Psoas muscle (tissue), 7 donors: ENCODE measurements at regions not wholly inside any gene's neighbourhood (a gene's known extent, or its start where the extent isn't known, plus 50 kb on each side); places are given as distances from the start of the nearest gene placed in this dataset.

Experiments
- ATAC-seq, 4 donors: fragments of 200-7000 bp; cut with Tn5 transposase; one replicate each; pipeline ENCODE4 v1.9.1; 2020; ENCODE audit warnings: moderate library complexity in 3 of 4, mild to moderate bottlenecking in 2 of 4
- DNase-seq, 2 donors: peaks; one replicate each; pipeline ENCODE4 v3.0.0-alpha.2; 2020
- H3K27ac ChIP-seq: fragments of 200-600 bp; one replicate; pipeline ENCODE4 v1.8.0; 2022
- H3K27me3 ChIP-seq, 3 donors: fragments of 200-600 bp in 1 of 3; one replicate each; pipeline versions ENCODE4 v1.6.1 to v1.8.0; 2013 to 2022; ENCODE audit warnings: low read length in 2 of 3, mild to moderate bottlenecking in 2 of 3, moderate library complexity in 1 of 3; ENCODE audit not compliant: insufficient read depth in 3 of 3
- H3K36me3 ChIP-seq, 2 donors: fragments of 200-600 bp in 1 of 2; one replicate each; pipeline versions ENCODE4 v1.6.1 to v1.8.0; 2013 to 2022; ENCODE audit warnings: low read depth in 1 of 2, mild to moderate bottlenecking in 1 of 2, moderate library complexity in 1 of 2; ENCODE audit not compliant: insufficient read depth in 1 of 2
- H3K4me1 ChIP-seq: fragments of 200-600 bp; one replicate; pipeline ENCODE4 v1.8.0; 2022
- H3K4me3 ChIP-seq: fragments of 200-600 bp; one replicate; pipeline ENCODE4 v1.8.0; 2022; ENCODE audit warnings: mild to moderate bottlenecking
- H3K9me3 ChIP-seq: fragments of 200-600 bp; one replicate; pipeline ENCODE4 v1.8.0; 2022
- CTCF ChIP-seq: fragments of 200-600 bp; IDR thresholded peaks from one replicate; pipeline ENCODE4 v1.8.0; 2022; ENCODE audit warnings: antibody characterized with exemption
- WGBS, 3 donors: extraction: QIAGEN DNeasy Blood & Tissue Kit; methylation state at CpG; one replicate each; pipeline versions ENCODE4 v1.1.6 to v1.1.7; 2013; 5-methylcytosine and 5-hydroxymethylcytosine counted together
- intact Hi-C, 2 donors: fragments of 100-400 bp; cut with DNase I; formaldehyde crosslinking; loops; one replicate each; pipeline versions ENCODE4 v1.11.0 to v1.14.2; 2022
- donor health status: healthy with polysubstance abuse.
- donor health status: DM: no; HTN: no; CAD: no; lungs with moderate emphysema.
- donor health status: Bipolar disorder and iron deficiency.
- donor health status: healthy.
- donor health status: DM: yes; HTN: yes; CAD: no.
- donor health status: DM: no; HTN: no; CAD: no.
- donor health status: DM: yes; HTN: yes; CAD: no.

GRCh38 chr3:69585472-69585871 is 153.8 kb upstream of the MITF start:
- WGBS, 3 donors, result 89 to 99% (median 94%) methylated on average over 1 of the region's 1 CpG
- no peaks in the 10 kb centered on the region for H3K27me3 ChIP-seq
- H3K4me1 ChIP-seq, result no peaks in the 10 kb centered on the region
- ATAC-seq (no peak), DNase-seq (no peak)
- H3K27ac ChIP-seq, result no peak overlapping the region
- H3K4me3 ChIP-seq, result no peak overlapping the region
- H3K9me3 ChIP-seq, result peaks cover 8% of the 10 kb centered on the region
- TF ChIP-seq CTCF, result no peak
- H3K36me3 ChIP-seq, result no peaks in the 10 kb centered on the region
- intact Hi-C loops, result no loop called here

DNA sequence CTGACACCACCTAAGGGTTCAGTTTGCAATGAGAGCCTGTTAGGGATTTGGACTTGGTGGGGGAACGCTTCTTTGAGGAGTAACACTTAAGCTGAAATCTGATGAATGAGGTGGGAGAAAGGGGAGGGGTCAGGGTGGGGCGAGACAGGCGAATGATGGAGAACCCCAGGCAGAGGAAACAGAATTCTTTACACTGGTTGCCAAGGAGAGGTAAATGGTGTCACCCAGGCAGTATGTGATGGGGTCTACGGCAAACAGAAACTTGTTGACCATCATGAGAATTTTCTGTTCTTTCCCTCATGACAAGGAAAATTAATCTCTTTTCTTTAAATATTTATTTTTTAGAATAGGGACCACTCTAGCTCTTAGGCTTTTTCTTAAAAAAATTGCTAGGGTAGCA is 157.2 kb upstream of the MITF start:
- no peak for TF ChIP-seq CTCF
- H3K27me3 ChIP-seq, result peaks cover 0 to 2% (median 0%) of the 10 kb centered on the region in 3 donors
- intact Hi-C loops, result no loop called here
- H3K27ac ChIP-seq, result no peak overlapping the region
- WGBS, 3 donors, result 79 to 82% (median 80%) methylated on average over 4 of the region's 4 CpGs
- H3K36me3 ChIP-seq, result no peaks in the 10 kb centered on the region
- DNase-seq (no peak), ATAC-seq (no peak)
- H3K9me3 ChIP-seq, result peaks cover under 1% of the 10 kb centered on the region
- H3K4me3 ChIP-seq, result no peak overlapping the region
- no peaks in the 10 kb centered on the region for H3K4me1 ChIP-seq

- Histone ChIP-seq H3K27ac (no peak overlapping the region), H3K9me3 (no peaks in the 10 kb centered on the region), H3K36me3 (no peaks in the 10 kb centered on the region), H3K27me3 (peaks cover 0 to 2% (median 0%) of the 10 kb centered on the region in 3 donors), H3K4me1 (no peaks in the 10 kb centered on the region), H3K4me3 (no peak overlapping the region)
- 14 to 17% (median 15%) methylated on average over 8 of the region's 8 CpGs for WGBS, 3 donors
- no peak for TF ChIP-seq CTCF
- ATAC-seq, result no peak
- intact Hi-C loops, result no loop called here
- no peak for DNase-seq
These were observed 159.8 kb upstream of the MITF start for GRCh38 chr3:69579306-69580041.

DNA sequence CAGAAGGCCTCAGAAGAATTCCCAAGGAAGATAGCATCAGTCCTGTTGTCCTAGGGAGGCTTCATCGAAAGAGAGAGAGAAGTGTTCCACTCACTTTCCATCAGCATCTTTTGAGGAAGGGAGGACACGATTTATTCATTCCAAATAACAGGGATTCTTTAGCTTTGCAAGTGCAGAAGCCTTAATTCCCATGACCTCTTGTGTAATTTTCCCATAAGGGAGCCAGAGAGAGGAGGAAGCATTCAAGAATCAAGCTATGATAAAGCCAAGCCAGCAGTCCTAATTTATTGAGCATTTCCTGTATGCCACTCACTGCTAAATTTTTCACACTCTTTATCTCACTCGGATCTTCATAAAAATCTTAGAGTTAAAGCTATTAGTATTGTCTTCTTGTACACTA is 169.7 kb upstream of the MITF start:
- DNase-seq (no peak), ATAC-seq (no peak)
- H3K36me3 ChIP-seq, result no peaks in the 10 kb centered on the region
- no peaks in the 10 kb centered on the region for H3K4me1 ChIP-seq
- 24 to 42% (median 31%) methylated on average over 3 of the region's 3 CpGs for WGBS, 3 donors
- no peaks in the 10 kb centered on the region for H3K9me3 ChIP-seq
- no peak for TF ChIP-seq CTCF
- intact Hi-C loops, result no loop called here
- no peak overlapping the region for H3K27ac ChIP-seq
- H3K27me3 ChIP-seq, result no peaks in the 10 kb centered on the region
- no peak overlapping the region for H3K4me3 ChIP-seq

GRCh38 chr3:69568951-69569350 is 170.3 kb upstream of the MITF start:
- WGBS, 3 donors, result 81 to 89% (median 88%) methylated on average over 2 of the region's 2 CpGs
- H3K27me3 ChIP-seq, result no peaks in the 10 kb centered on the region
- no peak overlapping the region for H3K27ac ChIP-seq
- no peaks in the 10 kb centered on the region for H3K36me3 ChIP-seq
- no peaks in the 10 kb centered on the region for H3K9me3 ChIP-seq
- no peak overlapping the region for H3K4me3 ChIP-seq
- no peak for TF ChIP-seq CTCF
- H3K4me1 ChIP-seq, result no peaks in the 10 kb centered on the region
- no peak for ATAC-seq
- intact Hi-C loops, result no loop called here
- DNase-seq, result no peak
